ENCODE measurements at regions not wholly inside any gene's neighbourhood (a gene's known extent, or its start where the extent isn't known, plus 50 kb on each side); places are given as distances from the start of the nearest gene placed in this dataset.

GRCh38 chr2:61645911-61646310, 107.8 kb upstream of the XPO1 start (continued):
- TF ChIP-seq CHD7 (IDR thresholded peaks at IDR 0.05; ENCODE audit: insufficient replicate concordance, low read length) (no peak), CHD1 (IDR thresholded peaks at IDR 0.05; ENCODE audit: low read depth, low read length) (no peak), EGR1 (IDR thresholded peaks at IDR 0.05; ENCODE audit: borderline replicate concordance, low read depth, low read length) (no peak), SP2 (IDR thresholded peaks at IDR 0.05; ENCODE audit: low read length) (no peak), TAF1 (IDR thresholded peaks at IDR 0.05; ENCODE audit: low read depth, low read length) (no peak), KDM5A (IDR thresholded peaks at IDR 0.05; ENCODE audit: low read length) (no peak)

Data from H1 (cell line).